ENCODE measurements at regions not wholly inside any gene's neighbourhood (a gene's known extent, or its start where the extent isn't known, plus 50 kb on each side); places are given as distances from the start of the nearest gene placed in this dataset.

DNA sequence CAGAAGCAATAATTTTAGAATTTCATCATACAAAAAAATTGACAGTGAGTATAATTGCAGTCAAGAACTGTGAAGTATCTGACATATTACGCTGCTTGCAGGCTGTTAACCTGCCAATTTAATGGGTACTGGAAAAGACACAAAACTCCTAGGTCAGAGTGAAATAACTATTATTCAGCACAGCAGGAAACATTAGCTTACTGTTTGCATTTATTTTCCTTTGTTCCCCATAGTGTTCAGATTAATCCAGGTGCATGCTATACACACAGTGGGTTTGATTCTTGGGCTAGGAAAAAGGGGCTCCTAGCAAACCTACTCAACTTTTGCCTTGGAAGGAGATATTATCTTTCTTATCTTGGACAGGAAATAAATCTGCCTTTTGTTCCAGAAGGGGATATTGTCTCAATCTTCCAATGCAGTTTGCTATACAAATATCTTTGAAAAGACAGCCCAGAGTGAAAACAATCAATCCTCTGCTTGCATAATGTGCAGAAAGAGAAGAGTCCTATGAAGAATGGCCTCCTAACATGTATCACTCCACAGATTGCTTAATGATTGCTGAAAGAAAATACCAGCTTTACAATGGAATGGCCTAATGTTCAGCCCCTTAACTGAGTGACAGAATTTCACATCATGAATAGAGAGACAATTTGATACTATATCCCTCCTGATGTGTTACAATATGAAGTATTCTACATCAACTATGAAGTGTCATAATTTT, 443.4 kb downstream of the TBC1D4 start (continued):
- TF ChIP-seq, protein P1, sequence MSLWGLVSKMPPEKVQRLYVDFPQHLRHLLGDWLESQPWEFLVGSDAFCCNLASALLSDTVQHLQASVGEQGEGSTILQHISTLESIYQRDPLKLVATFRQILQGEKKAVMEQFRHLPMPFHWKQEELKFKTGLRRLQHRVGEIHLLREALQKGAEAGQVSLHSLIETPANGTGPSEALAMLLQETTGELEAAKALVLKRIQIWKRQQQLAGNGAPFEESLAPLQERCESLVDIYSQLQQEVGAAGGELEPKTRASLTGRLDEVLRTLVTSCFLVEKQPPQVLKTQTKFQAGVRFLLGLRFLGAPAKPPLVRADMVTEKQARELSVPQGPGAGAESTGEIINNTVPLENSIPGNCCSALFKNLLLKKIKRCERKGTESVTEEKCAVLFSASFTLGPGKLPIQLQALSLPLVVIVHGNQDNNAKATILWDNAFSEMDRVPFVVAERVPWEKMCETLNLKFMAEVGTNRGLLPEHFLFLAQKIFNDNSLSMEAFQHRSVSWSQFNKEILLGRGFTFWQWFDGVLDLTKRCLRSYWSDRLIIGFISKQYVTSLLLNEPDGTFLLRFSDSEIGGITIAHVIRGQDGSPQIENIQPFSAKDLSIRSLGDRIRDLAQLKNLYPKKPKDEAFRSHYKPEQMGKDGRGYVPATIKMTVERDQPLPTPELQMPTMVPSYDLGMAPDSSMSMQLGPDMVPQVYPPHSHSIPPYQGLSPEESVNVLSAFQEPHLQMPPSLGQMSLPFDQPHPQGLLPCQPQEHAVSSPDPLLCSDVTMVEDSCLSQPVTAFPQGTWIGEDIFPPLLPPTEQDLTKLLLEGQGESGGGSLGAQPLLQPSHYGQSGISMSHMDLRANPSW (CRISPR knock-in tag; IDR thresholded peaks at IDR 0.05; ENCODE audit: borderline replicate concordance) = no peak
- TF ChIP-seq, protein P2, sequence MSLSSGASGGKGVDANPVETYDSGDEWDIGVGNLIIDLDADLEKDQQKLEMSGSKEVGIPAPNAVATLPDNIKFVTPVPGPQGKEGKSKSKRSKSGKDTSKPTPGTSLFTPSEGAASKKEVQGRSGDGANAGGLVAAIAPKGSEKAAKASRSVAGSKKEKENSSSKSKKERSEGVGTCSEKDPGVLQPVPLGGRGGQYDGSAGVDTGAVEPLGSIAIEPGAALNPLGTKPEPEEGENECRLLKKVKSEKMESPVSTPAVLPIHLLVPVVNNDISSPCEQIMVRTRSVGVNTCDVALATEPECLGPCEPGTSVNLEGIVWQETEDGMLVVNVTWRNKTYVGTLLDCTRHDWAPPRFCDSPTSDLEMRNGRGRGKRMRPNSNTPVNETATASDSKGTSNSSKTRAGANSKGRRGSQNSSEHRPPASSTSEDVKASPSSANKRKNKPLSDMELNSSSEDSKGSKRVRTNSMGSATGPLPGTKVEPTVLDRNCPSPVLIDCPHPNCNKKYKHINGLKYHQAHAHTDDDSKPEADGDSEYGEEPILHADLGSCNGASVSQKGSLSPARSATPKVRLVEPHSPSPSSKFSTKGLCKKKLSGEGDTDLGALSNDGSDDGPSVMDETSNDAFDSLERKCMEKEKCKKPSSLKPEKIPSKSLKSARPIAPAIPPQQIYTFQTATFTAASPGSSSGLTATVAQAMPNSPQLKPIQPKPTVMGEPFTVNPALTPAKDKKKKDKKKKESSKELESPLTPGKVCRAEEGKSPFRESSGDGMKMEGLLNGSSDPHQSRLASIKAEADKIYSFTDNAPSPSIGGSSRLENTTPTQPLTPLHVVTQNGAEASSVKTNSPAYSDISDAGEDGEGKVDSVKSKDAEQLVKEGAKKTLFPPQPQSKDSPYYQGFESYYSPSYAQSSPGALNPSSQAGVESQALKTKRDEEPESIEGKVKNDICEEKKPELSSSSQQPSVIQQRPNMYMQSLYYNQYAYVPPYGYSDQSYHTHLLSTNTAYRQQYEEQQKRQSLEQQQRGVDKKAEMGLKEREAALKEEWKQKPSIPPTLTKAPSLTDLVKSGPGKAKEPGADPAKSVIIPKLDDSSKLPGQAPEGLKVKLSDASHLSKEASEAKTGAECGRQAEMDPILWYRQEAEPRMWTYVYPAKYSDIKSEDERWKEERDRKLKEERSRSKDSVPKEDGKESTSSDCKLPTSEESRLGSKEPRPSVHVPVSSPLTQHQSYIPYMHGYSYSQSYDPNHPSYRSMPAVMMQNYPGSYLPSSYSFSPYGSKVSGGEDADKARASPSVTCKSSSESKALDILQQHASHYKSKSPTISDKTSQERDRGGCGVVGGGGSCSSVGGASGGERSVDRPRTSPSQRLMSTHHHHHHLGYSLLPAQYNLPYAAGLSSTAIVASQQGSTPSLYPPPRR (CRISPR knock-in tag; IDR thresholded peaks at IDR 0.05; ENCODE audit: borderline replicate concordance) = no peak
- no peak for TF ChIP-seq ZNF660 (CRISPR knock-in tag; IDR thresholded peaks at IDR 0.05; ENCODE audit: borderline replicate concordance, low read depth)
- TF ChIP-seq, protein P3, sequence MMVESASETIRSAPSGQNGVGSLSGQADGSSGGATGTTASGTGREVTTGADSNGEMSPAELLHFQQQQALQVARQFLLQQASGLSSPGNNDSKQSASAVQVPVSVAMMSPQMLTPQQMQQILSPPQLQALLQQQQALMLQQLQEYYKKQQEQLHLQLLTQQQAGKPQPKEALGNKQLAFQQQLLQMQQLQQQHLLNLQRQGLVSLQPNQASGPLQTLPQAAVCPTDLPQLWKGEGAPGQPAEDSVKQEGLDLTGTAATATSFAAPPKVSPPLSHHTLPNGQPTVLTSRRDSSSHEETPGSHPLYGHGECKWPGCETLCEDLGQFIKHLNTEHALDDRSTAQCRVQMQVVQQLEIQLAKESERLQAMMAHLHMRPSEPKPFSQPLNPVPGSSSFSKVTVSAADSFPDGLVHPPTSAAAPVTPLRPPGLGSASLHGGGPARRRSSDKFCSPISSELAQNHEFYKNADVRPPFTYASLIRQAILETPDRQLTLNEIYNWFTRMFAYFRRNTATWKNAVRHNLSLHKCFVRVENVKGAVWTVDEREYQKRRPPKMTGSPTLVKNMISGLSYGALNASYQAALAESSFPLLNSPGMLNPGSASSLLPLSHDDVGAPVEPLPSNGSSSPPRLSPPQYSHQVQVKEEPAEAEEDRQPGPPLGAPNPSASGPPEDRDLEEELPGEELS (CRISPR knock-in tag; IDR thresholded peaks at IDR 0.05) = no peak
- no peak for TF ChIP-seq ZNF317 (CRISPR knock-in tag; IDR thresholded peaks at IDR 0.05)
- no peak for TF ChIP-seq ISL2 (CRISPR knock-in tag; IDR thresholded peaks at IDR 0.05)
- no peak for TF ChIP-seq POLR2AphosphoS5 (IDR thresholded peaks at IDR 0.05; ENCODE audit: low read depth, low read length)
